Activated CD4-positive, alpha-beta T cell treated with anti-CD3 and anti-CD28 coated beads, Interleukin-10, Interleukin-2, amounts not matched to agents 100 ng/mL and 50 ng/mL, durations not matched to agents 16 hours and 8 hours (primary cell): ENCODE measurements at regions not wholly inside any gene's neighbourhood (a gene's known extent, or its start where the extent isn't known, plus 50 kb on each side); places are given as distances from the start of the nearest gene placed in this dataset.
"Not testable (repeated sequence)": the region's sequence is repeated elsewhere in the genome, so short reads cannot be mapped to it uniquely, and the experiment has no call there.

Source experiments
- DNase-seq: peaks from one replicate; pipeline ENCODE4 v3.0.0-alpha.2; 2020

GRCh38 chr6:131336596-131336995, 201.3 kb downstream of the AKAP7 start:
- DNase-seq, result no peak

GRCh38 chr6:131346896-131347295, 211.6 kb downstream of the AKAP7 start:
- DNase-seq, result not testable (repeated sequence)

GRCh38 chr6:131348572-131348971, 213.3 kb downstream of the AKAP7 start:
- no peak for DNase-seq

GRCh38 chr6:131349199-131349598, 213.9 kb downstream of the AKAP7 start:
- DNase-seq, result no peak

DNA sequence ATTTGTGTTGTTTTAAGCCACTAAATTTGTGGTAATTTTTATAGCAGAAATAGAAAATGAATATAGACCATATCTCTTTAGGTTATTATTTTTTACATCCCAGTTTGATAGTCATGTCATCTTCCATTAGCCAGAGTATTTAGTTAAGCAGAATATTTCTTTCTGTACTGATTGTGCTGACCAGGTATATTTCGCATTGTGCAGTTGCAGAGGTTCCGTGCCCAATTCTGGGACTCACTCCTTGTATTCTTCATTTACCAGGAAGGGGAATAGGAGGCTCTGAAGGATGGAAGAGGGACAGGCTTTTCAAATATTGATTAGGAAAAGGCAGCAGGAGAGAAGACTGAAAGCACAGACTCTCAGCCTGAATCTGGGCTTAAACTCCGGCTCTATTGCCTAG, 217.8 kb downstream of the AKAP7 start:
- DNase-seq, result no peak

GRCh38 chr6:131353876-131354275, 218.6 kb downstream of the AKAP7 start:
- no peak for DNase-seq

DNA sequence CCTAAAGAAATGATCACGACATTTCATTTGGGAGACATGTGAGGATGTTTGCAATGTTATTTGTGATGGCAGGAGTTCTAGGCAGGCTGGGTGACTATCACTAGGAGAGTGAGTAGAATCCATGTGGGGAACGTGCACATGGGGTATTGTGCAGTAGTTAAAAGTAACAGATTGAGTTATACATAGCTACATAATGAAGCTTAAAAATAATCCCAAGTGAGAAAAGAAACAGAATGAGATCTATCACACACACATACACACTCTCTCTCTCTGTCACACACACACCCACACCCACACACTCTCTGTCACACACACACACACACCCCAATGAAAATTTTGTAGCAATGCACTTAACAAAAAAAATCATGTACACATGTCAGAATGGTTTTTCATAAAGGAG, 218.7 kb upstream of the ARG1 start:
- no peak for DNase-seq

DNA sequence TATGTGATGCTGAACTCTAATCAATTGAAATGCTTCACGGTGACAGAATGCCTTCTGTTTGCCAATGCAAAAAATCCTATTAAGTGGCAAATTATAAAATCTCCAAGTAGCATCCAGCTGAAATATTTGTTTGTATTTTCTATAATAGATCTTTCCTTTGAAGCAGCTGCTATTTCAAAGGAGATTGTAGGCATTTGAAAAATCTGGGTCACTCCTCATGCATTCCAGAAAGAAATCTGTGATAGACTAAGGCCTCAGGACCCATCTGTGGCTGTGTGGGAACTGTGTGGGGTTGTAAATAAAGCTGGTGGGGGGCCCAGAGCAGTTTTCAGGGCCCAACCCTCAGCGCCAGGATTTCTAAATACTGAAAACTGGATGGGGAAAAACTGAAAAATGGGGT, 216.9 kb upstream of the ARG1 start:
- no peak for DNase-seq

DNA sequence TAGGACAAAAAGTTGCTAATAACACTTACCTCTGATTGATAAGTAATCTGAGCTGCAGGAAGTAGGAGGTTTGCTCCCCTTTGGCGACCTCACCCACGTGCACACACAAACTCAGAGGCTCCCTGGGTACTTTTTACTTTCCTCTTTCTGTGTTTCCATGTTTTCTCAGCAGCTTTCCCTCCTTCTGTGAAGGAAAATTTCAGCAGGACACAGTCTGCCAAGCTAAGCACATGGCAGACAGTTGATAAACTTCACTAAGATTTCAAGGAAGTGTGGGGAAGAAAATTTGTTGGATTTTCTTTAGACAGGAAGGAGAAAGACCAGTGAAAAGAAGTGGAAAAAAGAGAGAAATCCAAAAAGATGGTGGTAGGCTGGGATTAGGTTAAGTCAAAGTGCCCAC, 215.5 kb upstream of the ARG1 start:
- DNase-seq, result no peak

DNA sequence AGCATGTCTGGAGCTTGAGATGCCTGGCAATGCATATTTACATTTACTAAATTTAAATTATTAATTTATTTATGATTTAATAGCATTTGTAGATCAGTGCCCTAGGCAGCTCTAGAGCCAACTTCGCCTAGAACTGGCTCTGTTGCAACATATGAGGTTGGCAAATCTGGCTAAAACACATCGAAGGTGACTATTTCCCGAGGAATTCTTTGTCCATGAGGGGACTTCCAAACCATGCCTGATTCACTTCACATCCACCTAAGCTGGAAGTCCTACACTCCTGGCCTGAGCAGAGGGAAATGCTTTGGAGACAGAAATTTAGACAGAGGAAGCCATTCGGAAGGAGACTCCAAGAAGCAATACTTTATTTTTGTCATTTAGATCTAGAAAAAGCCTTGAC, 211.0 kb upstream of the ARG1 start:
- no peak for DNase-seq

- no peak for DNase-seq
Measured at GRCh38 chr6:131362696-131363095, 210.3 kb upstream of the ARG1 start.

- DNase-seq, result no peak
Measured at GRCh38 chr6:131363947-131364834, 208.8 kb upstream of the ARG1 start.

DNA sequence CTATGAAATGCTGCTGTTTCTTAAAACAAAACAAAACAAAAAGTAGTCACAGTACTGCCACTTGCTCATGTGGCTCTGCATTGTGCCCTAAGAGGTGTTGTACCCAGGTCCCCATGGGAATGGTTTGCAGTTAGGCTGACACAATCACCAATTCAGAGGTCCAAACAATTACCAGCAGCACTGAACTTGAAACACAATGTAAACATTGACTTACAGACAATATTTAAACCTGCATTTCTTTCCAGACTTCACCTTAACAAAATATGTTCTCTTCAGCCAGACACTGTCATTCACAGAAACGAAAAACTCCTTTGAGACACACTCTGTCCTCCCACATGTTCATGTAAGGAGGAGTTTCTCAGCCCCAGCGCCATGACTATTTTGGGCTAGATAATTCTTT, 206.8 kb upstream of the ARG1 start:
- no peak for DNase-seq

- no peak for DNase-seq
Measured at GRCh38 chr6:131367206-131367873, 205.7 kb upstream of the ARG1 start.

DNA sequence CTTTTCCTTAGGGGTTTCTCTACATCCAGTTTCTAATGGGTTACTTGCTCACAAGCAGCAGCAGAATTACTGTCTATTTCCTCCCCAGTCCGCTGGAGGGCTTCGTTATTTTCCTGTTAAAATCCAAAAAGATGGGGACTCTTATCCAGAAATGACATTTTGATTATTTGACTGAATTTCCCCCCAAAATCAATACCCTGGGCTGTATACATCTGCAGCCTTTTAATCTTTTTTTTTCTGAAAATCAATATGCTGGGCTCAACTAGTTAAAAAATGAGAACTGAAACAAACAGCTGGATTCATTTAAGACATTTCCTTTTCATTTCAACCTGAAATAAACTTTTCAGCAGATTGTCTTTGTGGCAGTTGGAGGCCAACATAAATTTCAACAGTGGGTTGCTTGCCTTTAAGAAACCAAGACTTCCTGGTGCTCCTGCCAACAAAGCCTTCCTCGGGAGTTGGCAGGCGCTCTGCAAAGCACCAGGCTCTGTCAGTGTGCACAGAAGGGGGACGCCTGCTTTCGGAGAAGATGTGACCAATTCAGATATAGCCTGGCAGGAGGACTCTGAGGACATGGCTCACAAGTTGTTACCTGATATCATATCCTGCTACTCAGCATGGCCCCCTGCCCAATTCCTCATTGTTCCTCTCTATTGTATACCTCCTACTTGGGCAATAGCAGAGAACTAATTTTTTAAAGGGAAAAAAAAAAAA, 204.7 kb upstream of the ARG1 start:
- DNase-seq, result no peak

DNA sequence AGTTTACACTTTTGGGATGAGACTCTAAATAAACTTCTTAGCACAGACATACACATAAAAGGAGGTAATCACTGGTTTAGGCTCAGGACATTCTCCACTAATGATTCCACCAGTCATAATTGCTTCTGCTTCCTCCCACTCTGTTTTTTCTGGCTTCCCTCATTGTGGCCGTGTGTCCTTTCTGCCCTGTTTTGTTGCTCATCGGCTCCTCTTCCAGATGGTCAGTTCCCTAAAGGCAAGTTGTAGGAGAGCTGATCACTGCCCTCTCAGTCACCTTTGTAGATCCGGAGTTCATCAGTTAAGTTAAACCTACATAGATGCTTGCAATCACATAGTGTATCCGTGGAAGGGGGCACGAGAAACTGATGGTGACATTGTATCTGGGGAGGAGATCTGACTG, 200.5 kb upstream of the ARG1 start:
- DNase-seq, result no peak

DNA sequence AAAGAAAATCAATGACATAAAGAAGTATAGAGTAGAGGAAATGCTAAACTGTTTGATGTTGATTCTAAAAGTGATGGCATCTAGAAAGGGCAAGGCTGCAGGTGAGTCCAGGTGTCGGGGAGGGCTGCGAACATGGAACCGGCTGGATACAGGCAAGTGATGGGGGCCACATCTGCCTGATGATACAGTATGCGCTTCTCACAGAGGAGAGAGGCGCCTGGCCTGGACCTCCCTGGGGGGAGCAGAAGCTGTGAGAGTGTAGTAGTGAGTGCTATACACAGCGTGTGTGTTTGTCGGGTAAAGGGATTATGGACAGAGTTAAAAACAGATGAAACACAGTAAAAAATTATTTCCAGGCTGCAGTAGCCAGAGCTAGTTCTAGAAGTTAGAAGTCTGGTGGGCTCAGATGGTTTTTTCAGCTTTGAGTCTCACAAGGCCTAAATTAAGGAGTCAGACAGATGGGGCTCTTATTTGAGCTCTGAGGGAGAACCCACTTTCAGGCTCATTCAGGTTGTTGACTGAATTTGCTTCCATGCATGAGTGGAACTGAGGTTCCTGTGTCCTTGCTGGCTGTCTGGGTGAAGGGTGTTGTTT, 195.8 kb upstream of the ARG1 start:
- no peak for DNase-seq

- no peak for DNase-seq
Measured at GRCh38 chr6:131378874-131379273, 194.2 kb upstream of the ARG1 start.

DNA sequence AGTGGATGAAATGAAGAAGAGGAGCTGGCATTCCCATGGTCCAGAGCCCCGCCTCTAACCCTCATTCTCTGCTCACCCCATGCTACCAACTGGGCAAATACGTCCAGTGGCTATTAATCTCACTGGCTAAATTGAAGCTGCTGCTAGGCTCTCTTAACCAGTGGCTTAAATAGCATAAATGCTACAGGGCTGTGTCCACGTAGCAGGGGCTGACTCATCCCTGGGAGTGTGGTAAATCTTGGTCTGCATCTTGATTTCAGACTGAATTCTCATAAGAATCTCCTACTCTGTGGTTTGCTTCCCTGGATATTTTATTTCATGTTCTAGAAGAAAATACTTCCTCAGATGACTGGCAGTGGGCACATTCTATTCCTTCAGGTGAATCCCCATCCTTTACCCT, 193.1 kb upstream of the ARG1 start:
- DNase-seq, result no peak

GRCh38 chr6:131381052-131381708, 191.8 kb upstream of the ARG1 start:
- DNase-seq, result no peak

DNA sequence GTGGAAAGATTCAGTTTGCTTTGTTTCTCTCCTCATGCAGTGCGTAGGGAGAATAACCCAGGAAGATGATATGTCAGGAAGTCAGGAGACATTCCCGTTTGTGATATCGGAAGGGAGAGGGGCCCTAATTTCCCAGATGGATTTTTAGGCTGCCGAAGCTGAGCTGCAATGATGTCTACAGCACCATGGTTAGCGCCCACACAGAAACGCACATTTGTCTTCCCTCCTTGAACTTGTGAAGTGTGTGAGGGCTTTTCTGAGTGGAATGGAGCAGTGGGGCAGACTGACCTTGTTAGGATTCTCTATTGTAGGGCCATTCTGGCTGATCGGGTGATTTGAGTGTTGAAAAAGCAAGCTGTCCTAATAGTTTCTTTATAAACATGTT, 191.3 kb upstream of the ARG1 start:
- DNase-seq, result no peak

DNA sequence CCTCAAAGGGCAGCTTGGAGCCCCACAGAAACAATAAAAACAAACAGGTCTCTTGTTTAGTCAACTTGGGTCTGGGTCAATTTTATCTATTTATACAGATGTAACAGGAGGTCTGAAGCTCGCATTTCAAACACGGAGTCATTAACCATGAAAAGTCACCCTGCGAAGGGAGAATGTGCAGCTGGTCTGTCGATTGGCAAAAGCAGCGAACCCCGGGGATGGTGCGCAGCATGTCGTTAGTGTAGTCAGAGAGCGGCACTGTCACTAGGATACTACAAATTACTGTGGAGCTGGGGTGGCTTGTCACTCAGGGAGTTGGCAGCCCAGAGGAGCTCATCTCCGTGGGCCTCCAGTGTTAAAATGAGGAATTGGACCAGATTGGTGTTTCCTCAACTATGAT, 190.4 kb upstream of the ARG1 start:
- no peak for DNase-seq
